ENCODE measurements at regions not wholly inside any gene's neighbourhood (a gene's known extent, or its start where the extent isn't known, plus 50 kb on each side); places are given as distances from the start of the nearest gene placed in this dataset.

DNA sequence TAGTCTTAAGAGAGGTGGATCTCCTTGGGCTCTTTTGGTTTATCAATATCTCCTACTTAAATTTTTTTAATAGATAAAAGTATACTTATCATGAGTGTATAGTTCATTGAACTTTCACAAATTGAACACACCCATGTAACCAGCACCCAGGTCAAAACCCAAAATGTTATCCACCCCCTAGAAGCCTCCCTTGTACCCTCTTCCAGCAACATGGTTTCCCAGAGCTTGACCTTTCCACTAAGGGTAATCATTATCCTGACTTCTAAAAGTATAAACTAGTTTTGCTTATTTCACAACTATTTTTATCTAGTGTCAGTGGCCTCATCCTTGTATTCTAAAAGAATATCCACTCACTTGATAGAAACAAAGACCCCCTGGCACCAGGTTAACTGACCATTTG lies 106.8 kb downstream of the MDH1 start:
- Histone ChIP-seq H3K27me3 (replicated peaks in 1 of 7) (no peaks in the 10 kb centered on the region), H3K4me1 (peaks cover 0 to 14% (median 3%) of the 10 kb centered on the region in 6 donors), H3K36me3 (no peaks in the 10 kb centered on the region), H3K4me3 (no peak overlapping the region), H3K27ac (no peak overlapping the region), H3K9me3 (no peaks in the 10 kb centered on the region)
- no peak for TF ChIP-seq POLR2A (IDR thresholded peaks at IDR 0.05)
- no peak for TF ChIP-seq POLR2AphosphoS5 (IDR thresholded peaks at IDR 0.05)
- TF ChIP-seq, protein P1, sequence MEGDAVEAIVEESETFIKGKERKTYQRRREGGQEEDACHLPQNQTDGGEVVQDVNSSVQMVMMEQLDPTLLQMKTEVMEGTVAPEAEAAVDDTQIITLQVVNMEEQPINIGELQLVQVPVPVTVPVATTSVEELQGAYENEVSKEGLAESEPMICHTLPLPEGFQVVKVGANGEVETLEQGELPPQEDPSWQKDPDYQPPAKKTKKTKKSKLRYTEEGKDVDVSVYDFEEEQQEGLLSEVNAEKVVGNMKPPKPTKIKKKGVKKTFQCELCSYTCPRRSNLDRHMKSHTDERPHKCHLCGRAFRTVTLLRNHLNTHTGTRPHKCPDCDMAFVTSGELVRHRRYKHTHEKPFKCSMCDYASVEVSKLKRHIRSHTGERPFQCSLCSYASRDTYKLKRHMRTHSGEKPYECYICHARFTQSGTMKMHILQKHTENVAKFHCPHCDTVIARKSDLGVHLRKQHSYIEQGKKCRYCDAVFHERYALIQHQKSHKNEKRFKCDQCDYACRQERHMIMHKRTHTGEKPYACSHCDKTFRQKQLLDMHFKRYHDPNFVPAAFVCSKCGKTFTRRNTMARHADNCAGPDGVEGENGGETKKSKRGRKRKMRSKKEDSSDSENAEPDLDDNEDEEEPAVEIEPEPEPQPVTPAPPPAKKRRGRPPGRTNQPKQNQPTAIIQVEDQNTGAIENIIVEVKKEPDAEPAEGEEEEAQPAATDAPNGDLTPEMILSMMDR (IDR thresholded peaks at IDR 0.05 in 8 of 11, conservative IDR thresholded peaks at IDR 0.05 in 3 of 11), result no peak
- no peak for DNase-seq
- intact Hi-C loops (cut with DNase I; ENCODE audit: low total_unique reads), result no loop called here

DNA sequence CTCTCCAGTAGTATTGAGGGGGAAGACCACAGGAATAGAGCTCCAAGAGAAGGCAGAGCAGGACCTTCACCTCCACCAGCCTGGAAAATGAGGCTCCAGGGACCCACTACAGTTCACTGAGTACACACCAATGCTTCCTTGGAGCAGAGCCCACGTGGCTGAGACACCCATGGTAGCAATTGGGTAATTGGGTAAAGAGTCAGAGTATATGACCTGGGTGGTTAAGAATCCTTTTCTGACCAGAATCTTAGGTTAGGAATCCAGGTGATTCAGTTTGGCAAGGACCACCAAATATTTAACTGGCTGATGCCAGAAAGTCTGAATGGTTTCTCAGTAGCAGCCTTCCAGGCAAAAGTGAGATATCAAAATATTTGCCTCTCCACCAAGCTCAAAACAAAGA lies 107.7 kb downstream of the MDH1 start:
- intact Hi-C loops (cut with DNase I; ENCODE audit: low total_unique reads), result no loop called here
- H3K27ac ChIP-seq, result no peak overlapping the region
- 69 to 96% (median 77%) methylated on average over 1 of the region's 1 CpG for WGBS, 5 donors
- TF ChIP-seq, protein P1 (IDR thresholded peaks at IDR 0.05 in 8 of 11, conservative IDR thresholded peaks at IDR 0.05 in 3 of 11), result no peak
- TF ChIP-seq POLR2A (IDR thresholded peaks at IDR 0.05) (no peak), POLR2AphosphoS5 (IDR thresholded peaks at IDR 0.05) (no peak)
- H3K4me3 ChIP-seq, result no peak overlapping the region
- H3K36me3 ChIP-seq, result no peaks in the 10 kb centered on the region
- peaks cover 0 to 14% (median 3%) of the 10 kb centered on the region in 6 donors for H3K4me1 ChIP-seq
- H3K9me3 ChIP-seq, result no peaks in the 10 kb centered on the region
- DNase-seq, result no peak
- no peaks in the 10 kb centered on the region for H3K27me3 ChIP-seq (replicated peaks in 1 of 7)

DNA sequence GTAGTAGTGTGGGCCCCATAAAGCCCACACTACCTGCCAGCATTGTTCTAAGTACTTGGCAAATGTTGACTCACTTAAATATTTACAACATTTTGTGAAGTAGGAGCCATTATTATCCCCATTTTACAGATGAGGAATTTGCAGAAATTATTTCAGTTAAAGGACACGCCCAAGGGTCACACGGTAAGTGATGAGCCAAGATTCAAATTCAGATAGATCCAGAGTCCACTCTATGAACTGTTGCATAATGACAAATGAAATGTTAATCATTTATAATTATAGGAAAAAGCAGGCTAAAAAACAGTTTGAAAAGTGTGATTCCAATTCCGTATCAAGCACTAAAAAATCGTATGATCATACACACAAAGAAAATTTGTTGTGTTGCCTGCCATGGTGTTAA lies 108.4 kb downstream of the MDH1 start:
- no peaks in the 10 kb centered on the region for H3K9me3 ChIP-seq
- 92 to 97% (median 96%) methylated on average over 4 of the region's 4 CpGs for WGBS, 5 donors
- H3K4me3 ChIP-seq, result no peak overlapping the region
- H3K4me1 ChIP-seq, result peaks cover 0 to 14% (median 3%) of the 10 kb centered on the region in 6 donors
- H3K36me3 ChIP-seq, result no peaks in the 10 kb centered on the region
- no peaks in the 10 kb centered on the region for H3K27me3 ChIP-seq (replicated peaks in 1 of 7)
- DNase-seq, result no peak
- no peak overlapping the region for H3K27ac ChIP-seq
- intact Hi-C loops (cut with DNase I; ENCODE audit: low total_unique reads), result no loop called here
- no peak for TF ChIP-seq POLR2A (IDR thresholded peaks at IDR 0.05)
- TF ChIP-seq, protein P1 (IDR thresholded peaks at IDR 0.05 in 8 of 11, conservative IDR thresholded peaks at IDR 0.05 in 3 of 11), result no peak
- no peak for TF ChIP-seq POLR2AphosphoS5 (IDR thresholded peaks at IDR 0.05)

DNA sequence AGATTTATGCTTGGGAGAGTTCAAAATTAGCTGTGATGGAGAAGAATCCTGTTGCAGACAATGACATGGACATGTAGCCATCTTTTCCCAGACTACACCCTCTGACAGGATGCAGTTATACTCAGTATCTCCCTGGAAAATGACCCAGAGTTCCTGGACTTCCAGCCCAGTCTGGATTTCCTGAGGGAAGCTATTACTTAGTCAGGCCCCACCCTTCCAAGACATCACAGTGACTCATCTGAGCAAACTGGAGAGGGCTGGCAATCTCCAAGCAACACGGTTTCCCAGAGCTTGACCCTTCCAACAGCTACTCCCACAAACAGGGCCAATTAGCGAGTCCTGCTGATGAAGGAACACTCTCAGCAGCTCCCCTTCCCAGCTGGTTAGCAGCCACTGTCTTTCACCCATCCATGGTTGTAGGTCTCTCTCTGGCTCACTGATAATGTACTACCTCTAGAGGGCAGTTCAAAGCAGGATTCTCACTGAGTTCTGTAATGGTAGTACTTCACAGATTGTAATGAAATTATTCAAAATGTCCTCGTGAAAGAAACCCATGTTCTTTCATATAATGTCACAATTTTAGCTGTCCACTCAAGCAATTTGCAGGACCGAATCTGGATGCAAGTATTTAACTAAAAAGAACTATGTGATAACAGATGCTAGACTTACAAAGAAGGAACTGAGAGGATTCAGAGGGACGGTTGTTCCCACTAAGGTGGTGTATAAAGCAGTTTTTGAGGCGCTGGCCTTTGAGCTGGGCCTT lies 110.2 kb downstream of the MDH1 start:
- Histone ChIP-seq H3K27ac (peak overlapping the region in 1 of 8 donors; percentile 42), H3K27me3 (replicated peaks in 1 of 7) (no peaks in the 10 kb centered on the region), H3K4me1 (peaks cover 0 to 14% (median 3%) of the 10 kb centered on the region in 6 donors), H3K9me3 (peaks cover 0 to 2% (median 0%) of the 10 kb centered on the region in 8 donors), H3K4me3 (no peak overlapping the region), H3K36me3 (no peaks in the 10 kb centered on the region)
- WGBS, 5 donors, result 50 to 62% (median 54%) methylated on average over 4 to 6 of the region's 6 CpGs
- no peak for DNase-seq
- intact Hi-C loops (cut with DNase I; ENCODE audit: low total_unique reads), result no loop called here
- TF ChIP-seq, protein P1 (IDR thresholded peaks at IDR 0.05 in 8 of 11, conservative IDR thresholded peaks at IDR 0.05 in 3 of 11), result peak in 7 of 11 experiments; percentile 26 to 60 (median 45)
- TF ChIP-seq POLR2A (IDR thresholded peaks at IDR 0.05), result no peak
